NCI-H2107 treated with DMSO at 0.1 percent for 48 hours (cell line): ENCODE measurements at regions not wholly inside any gene's neighbourhood (a gene's known extent, or its start where the extent isn't known, plus 50 kb on each side); places are given as distances from the start of the nearest gene placed in this dataset.

Source experiments
- DNase-seq: peaks from one replicate; lab custom pipeline; 2025; ENCODE audit not compliant: unreplicated experiment; lab: John Stamatoyannopoulos, UW

- DNase-seq: no peak
These were observed 182.8 kb downstream of the PIK3C3 start for GRCh38 chr18:42137693-42138375.

- no peak for DNase-seq
These were observed 186.4 kb downstream of the PIK3C3 start for GRCh38 chr18:42141439-42141838.

- no peak for DNase-seq
These were observed 200.0 kb downstream of the PIK3C3 start for GRCh38 chr18:42155024-42155423.

GRCh38 chr18:42156281-42156680 is 201.2 kb downstream of the PIK3C3 start:
- DNase-seq: no peak

- no peak for DNase-seq
These were observed 202.4 kb downstream of the PIK3C3 start for GRCh38 chr18:42157420-42157819.

GRCh38 chr18:42157878-42158277 is 202.8 kb downstream of the PIK3C3 start:
- no peak for DNase-seq

GRCh38 chr18:42159146-42159545 is 204.1 kb downstream of the PIK3C3 start:
- DNase-seq: no peak

- no peak for DNase-seq
These were observed 208.3 kb downstream of the PIK3C3 start for GRCh38 chr18:42163321-42163720.

GRCh38 chr18:42164556-42164955 is 209.5 kb downstream of the PIK3C3 start:
- no peak for DNase-seq

- DNase-seq: no peak
These were observed 211.0 kb downstream of the PIK3C3 start for GRCh38 chr18:42165922-42166513.

- DNase-seq: no peak
These were observed 213.5 kb downstream of the PIK3C3 start for GRCh38 chr18:42168487-42168886.

- DNase-seq: no peak
These were observed 213.9 kb downstream of the PIK3C3 start for GRCh38 chr18:42168907-42169306.

- no peak for DNase-seq
These were observed 219.9 kb downstream of the PIK3C3 start for GRCh38 chr18:42174909-42175308.

- DNase-seq: no peak
These were observed 221.6 kb downstream of the PIK3C3 start for GRCh38 chr18:42176599-42176998.

- no peak for DNase-seq
These were observed 222.4 kb downstream of the PIK3C3 start for GRCh38 chr18:42177390-42177789.

GRCh38 chr18:42178376-42179080 is 223.5 kb downstream of the PIK3C3 start:
- DNase-seq: no peak

- no peak for DNase-seq
These were observed 224.6 kb downstream of the PIK3C3 start for GRCh38 chr18:42179542-42180121.

GRCh38 chr18:42181474-42181873 is 226.4 kb downstream of the PIK3C3 start:
- DNase-seq: no peak

- DNase-seq: no peak
These were observed 228.0 kb downstream of the PIK3C3 start for GRCh38 chr18:42182728-42183700.

- DNase-seq: no peak
These were observed 228.7 kb downstream of the PIK3C3 start for GRCh38 chr18:42183746-42184145.
